Hematopoietic multipotent progenitor cell treated with erythropoietin and hydrocortisone succinate and interleukin-3 and kit ligand, for 17 days (in vitro differentiated cells): ENCODE measurements at regions not wholly inside any gene's neighbourhood (a gene's known extent, or its start where the extent isn't known, plus 50 kb on each side); places are given as distances from the start of the nearest gene placed in this dataset.

Source experiments
- DNase-seq: peaks from one replicate; pipeline ENCODE4 v3.0.0-alpha.2; 2015; ENCODE audit warnings: low spot score

DNA sequence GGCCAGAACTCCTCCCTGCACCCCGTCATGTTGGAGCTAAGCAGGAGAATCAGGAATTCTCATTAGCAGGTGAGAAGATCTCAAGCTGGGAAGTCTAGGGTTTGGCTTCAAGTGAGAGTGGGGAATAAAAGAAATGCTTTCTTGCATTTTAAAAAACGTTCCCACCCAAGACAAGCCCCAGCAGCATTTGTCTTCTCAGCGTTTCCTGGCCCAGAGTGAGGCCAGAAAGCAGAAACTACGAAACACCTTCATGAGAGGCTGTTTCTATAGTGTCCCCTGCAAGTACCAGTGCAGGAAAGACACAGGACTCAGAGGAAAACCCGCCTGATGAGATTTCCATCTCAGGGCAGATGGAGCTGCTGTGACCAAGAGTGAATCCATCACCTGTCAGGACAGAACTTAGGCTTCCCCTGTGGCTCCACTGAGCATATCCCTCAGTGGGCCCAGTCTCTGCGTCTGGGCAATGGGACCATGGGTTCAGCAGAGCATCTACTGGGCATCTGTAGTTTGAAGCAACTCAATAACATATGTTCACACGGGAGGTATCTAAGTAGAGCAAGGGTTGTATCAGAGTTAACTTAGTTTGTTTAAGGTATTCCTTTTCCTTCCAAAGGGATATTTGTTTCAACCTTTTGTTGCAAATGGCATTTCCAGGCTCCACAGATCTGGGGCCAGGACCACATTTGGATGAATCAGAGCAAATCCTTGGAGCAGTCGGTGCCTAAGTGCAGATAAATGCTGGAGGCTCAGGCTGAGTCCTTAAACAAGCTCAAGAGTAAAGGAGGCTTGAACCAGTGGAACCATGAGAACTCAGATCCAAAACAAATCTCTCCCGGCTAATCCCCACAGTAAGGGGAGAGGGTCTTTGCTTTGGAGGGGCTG, 548.3 kb downstream of the MIAT start:
- DNase-seq, result no peak

DNA sequence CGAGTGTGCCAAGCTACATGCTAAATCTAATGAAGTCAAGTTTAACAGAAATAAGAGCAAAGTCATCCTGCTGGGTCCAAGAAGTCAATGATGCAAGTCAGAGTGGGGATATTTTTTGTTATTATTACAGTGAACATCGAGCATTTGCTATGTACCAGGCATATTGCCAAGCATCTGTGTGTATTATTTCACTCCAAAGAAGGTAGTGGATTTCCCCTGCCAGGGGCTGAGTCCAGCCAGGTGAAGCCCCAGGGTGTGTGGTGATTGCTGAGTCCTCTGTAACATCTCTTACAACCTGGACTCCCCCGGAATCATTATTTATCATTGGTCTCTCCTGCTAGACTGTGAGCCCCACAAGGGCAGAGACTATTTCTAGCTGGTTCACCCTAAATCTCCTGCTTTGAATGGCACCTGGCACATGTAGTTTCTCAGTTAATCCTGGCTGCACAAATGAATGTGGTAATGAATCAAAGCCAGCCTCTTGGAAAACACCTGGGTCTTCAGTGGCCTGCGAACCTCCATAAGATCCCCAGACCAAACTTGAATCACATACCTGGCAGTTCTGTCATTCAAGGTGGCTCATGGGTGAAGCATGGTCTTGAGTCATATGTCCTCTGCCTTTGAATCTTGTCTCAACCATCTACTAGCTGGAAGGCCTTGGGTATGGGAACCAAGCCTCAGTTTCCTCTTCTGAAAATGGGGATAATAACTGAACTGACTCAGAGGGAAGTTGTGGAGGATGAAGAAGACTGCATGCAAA, 549.2 kb downstream of the MIAT start:
- DNase-seq, result no peak

DNA sequence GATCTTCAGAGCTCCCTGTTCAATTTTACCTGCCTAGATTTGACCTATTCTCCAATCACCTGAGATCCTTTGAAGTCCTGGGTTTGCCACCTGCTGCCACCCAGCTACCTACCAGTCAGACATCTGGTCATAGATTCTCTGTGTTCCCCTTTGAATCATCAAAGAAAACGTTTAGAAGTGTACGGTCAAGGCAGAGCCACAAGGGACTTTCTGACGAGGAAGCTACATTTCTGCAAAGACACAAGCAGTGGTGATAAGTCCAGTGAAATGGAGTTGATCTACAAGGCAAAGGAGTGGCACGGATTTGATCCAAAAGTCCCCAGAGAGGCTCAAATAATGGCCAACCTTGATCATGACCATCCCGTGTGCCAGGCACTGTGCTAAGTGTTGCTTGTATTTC, 549.9 kb downstream of the MIAT start:
- DNase-seq, result no peak

DNA sequence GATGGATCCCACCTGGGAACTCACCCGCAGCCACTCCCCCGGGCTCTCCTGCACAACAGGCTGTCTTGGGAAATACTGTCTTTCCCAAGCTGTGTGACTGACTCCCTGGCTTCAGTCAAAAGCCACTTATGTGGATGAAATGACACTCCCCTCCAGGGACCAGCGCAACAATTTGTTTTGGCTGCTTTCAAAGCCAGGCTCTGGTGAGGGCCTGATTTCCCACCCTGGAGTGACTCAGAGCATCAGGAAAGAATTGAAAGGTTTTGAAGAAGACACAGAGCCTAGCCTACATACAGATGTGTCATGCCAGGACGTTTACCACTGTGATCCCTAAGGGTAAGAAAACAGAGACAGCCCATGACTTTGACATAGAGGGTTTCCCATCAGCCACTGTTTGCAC, 550.5 kb downstream of the MIAT start:
- DNase-seq, result no peak

DNA sequence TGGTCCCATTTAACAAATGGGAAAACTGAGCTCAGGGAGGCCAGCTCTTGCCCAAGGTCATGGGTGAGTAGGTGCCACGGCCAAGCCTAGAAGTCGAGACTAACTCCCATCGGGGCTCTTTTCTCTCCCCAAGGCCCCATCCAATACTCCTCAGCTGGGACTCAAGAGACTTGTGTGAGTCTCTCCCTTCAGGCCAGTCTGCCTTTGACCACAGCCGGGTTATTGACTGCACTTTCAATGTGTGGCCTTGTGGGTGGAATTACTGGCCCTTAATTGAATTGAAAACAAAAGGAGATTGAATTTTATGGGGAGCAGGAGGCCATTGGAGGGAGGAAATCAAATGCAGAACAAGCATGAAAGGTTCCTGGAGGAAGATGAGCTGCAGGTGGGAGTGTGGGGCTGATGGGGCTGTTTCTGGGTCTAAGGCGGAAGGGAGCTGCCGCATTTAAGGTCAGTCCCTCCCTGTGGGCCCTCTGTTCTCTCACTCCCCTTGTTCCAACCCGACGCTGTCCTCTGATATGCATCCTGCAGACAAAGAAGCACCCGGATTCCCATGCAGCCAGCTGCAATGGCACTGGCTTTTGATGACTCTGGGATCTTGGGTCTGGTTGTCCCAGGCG, 552.8 kb downstream of the MIAT start:
- no peak for DNase-seq

DNA sequence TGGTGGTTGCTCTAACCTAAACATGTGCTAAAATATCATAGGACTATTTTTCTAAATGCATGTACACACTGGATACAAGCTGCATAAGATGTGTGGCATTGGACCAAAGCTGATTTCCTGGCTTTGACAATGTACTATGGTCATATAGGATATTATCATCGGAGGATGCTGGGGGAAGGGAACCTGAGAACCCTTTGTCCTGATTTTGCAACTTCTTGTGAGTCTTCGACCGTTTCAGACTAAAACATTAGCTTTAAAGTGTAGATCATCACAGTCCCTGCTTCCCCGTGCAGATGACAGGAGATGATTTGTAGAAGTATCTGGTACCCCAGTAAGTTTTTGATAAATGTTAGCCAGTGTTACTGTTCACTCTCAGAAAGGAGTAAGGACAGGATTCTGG, 554.7 kb downstream of the MIAT start:
- DNase-seq, result no peak

DNA sequence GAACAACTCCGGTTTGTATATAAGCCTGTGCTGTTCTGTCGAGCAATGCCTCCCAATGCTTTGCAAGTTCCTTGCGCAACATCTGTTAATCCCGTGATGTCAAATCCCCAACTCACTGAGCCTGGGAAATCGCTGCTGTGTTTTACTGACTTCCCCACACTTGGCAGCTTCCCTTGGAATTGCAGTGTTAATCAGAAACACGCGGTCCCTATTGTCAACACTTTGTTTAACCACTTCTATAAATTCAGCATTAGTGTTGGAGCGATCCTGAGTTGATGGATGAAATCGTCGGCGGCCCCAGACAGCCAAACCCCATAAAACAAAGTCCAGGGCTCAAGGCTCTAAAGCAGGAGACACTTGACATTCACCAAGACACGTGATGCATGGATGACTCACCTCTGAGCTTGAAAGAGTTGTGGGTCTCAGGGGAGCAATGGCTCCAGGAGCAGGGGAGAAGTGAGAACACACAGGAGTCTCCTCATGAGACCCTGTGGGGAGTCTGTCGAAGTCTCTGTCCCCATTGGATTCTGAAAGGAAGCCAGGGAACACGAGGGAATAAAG, 555.3 kb downstream of the MIAT start:
- DNase-seq, result no peak

DNA sequence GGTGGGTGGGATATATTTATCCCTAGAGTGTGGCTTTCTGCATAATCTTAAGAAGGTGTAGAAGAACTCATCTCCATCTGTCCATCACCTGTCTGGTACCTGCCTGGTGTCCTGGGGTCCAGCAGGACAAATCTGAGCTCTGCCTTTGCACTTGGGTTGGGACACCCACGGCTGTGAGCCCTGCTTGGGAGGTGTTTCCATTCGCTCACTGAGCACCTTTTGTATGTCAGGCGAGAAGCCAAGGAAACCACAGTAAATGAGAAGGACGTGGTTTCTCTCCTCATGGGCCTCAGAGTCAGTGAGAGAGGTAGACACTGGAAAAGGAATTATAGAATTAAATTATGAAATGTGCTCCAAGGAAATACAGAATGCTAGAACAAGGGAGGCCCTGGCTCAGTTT, 555.9 kb downstream of the MIAT start:
- no peak for DNase-seq

DNA sequence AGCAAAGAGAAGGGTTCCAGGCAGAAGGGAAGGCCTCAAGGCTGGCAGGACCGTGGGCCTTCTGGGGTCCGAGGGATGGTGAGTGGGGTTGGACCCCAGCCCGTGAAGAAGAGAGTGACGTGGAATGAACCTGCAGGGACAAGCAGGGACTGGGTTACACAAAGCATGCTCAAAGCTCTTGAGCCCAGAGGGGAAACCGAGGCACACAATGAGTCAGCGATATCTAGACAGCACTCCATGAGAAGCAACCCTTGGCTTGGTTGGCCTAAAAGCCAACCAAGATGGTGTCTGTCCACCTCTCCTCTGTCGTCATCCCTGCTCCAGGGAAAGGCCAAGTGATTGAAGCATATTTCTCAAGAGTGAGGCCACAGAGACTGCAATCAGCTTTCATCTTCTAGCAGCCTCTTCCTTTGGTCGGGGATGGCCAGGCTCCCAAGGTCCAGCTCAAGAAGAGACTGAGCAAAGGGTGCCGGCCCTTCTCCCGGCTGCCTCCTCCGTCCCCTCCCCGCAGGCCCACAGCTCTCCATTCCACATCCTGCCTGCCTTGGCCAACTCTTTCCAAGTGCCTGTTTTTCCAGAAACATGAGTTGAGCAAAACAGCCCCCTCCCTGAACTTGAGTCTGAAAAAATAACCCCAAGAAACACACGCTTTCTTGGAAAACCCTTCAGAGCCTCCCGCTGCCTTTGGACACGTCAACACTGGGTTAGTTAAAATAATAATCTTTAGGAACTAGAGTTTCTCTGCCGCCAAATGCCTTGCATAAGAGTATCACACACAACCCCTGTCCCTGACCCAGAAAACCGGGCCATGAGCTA, 556.6 kb downstream of the MIAT start:
- no peak for DNase-seq

DNA sequence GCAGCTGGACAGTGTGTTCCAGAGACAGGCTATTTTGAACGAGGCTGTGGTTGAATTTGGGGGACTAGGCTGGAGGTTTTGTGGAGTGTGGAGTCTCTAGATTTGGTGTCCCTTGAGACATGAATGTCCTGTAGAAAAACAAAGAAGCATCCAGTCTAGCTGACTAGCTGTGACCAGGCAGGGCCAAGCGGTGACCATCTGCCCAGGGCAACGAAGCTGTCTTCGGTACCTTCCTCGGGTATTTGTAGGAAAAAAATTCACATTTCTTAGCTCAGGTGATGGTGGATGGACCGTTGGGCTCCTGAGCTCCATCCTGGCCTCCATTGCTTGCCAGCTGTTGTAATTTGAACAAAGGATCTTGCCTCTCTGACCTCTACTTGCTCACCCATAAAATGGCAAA, 557.3 kb downstream of the MIAT start:
- DNase-seq, result no peak

DNA sequence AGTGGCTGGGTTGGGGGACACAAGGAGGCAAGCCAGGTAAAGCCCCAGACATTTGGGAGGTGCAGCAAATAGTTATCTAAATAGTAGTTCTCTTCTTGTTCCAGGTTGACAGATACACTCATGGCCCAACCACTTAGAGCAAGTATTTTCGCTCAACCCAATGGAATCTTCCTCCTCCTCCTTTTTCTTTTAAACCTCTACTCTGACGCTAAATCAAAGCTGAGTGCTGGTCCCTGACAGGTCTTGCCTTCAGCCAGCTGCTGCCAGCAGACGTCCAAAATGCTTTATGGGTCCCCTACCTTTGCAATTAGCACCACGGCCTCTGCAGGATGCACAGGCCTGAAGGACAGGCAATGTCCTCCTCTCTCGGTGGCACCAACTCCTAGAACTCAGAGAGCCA, 558.5 kb downstream of the MIAT start:
- DNase-seq, result no peak

DNA sequence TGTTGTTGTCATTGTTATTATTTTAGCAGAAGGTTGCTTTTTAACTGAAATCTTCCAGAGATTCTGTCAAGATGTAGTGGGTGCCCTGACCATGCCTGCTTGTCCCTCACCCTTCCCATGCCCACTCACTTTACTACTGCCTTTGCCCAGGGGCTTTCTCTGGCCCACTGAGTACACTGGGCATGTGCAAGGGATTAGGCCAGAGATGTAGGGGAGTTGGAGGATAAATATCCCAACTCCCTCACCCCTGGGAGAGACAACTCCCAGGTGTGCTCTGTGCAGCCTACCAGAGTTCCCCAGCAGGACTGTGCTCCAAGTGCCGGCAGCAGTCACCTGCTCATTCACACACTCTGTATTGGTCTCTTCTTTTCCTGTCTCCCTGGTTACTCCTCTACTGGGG, 559.1 kb downstream of the MIAT start:
- DNase-seq, result no peak

DNA sequence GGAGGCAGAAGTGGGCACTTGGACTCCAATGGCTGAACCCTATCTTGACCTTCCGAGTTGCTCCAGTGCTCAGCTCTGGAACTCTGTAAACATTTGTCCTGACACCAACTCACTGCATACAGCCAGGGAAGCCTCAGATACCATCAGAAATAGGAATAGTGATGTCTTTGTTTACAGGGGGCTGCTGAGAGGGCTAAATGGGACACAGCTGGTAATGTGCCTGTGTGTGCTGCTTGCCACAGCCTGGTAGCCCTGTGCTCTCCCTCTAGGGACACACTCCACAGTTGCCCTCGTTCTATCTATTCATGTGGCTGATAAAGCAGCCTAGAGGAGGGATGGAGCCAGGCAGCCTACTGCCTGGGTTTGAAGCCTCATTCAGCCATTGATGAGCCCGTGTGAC, 559.8 kb downstream of the MIAT start:
- no peak for DNase-seq

DNA sequence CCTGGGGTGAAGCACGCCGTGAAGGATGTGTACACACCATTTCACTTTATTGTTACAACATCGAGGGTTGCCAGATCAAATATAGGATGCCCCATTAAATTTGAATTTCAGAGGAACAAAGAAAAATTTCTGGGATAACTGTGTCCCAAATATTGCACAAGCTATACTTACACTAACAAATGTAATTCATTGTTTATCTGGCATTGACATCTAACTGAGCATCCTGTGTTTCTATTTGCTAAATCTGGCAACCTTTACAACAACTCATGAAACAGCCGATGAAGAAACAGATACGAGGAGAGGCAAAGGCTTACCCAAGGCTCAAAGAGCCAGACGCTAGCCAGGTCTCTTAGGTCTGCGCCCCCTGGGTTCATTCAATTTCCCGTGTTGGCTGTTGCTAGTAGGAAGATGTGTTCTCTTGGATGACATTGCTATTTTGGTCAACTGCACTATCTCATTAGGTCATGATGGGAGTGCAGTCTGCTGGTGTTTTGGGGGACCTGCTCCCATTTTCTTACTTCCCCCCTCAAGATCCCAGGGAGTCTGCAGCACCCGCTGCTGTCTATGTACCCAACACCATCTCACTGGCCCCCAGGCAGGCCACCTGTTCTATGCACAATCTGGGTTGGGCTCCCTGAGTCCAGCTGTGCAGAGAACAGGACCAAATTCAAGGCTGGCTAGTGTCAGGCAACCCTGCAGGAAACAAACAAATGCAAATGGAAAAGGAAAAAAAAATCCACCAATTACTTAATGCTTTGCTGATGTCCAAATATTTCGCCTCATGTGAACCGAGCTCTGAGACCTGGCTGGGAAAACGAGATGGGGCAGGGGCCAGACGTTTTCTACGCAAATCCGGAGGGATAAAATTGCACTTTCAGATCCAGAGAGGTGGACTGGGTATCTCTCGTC, 560.9 kb downstream of the MIAT start:
- no peak for DNase-seq

DNA sequence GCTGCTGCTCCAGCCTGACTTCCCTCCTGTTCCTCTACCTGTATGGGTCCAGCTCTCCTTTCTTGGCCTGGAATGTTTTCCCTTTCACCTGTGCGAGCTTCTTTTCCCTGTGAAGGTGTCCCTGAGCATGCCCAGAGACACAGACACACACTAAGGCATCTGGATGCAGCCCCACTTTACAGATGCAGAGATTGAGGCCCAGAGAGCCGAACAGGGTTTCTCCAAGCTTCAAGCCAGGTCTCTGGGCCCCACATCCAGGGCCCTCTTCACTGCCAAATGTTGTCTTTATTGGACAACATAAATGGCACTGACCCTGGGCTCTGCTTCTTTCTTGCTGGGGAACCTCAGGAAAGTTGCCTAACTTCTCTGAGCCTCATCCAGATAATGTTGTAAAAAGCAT, 561.6 kb downstream of the MIAT start:
- no peak for DNase-seq

DNA sequence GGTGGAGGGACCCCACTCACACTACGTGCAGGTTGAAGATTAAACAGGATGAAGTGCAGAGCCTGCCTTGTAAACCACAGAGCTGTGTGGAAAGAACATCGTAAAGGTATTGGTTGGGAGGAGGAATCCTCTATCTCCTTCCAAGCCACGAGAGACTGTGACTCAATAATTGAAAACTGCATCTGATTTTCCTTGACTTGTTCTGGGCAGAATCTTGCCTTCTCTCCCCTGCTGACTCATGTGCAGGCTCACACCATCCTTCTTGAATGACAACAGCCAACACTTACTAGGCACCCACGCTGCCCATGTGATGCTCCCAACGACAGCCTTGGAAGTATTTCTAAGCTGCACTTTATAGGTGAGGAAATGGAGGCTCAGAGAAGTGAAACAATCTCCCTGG, 563.0 kb downstream of the MIAT start:
- no peak for DNase-seq

DNA sequence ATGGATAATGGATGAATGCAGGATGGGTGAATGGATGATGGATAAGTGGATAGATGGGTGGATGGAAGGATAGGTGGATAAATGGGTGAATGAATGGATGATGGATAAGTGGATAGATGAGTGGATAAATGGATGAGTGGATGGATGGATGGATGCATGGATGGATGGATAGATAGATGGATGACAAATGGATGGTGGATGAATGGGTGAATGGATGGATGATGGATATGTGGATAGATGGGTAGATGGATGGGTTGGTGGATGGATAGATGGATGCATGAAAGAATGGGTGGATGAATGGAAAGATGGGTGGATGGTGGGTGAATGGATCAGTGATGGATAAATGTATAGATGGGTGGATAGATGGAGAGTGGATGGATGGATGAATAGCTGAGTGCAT, 564.8 kb downstream of the MIAT start:
- DNase-seq, result no peak

DNA sequence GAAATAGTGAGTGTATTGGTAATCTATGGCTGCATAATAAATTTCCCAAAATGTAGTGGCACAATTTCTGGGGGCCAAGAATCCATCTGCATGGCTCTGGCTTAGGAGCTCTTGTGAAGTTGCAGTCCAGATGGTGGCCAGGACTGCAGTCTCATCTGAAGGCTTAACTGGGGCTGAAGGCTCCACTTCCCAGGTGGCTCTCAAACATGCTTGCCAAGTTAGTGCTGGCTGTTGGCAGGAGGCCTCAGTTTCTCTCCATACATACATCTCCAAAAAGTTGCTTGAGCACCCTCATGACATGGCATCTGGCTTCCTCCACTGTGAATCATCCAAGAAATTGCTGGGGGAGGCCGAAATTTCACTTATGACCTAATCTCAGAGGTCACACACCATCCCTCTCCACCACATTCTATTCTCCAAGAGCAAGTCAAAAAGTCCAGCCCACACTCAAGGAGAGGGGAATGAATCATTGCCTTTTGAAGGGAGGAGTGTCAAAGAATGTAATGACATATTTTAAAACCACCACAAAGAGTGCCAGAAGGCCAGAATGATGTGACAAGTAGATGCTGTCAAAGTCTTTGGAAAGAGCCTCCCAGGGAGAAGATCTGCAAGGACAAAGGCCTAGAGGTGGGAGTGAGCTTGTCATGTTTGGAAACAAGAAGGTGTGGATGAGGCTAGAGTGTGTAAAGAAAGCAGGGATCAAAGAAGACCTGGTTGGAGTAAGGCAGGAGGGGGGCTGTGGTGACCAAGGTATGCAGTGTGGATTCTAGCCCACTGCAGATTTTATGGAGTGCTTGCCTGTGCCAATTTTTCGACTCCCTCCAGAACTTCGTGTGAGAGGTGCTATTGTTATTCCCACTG, 566.2 kb downstream of the MIAT start:
- no peak for DNase-seq

DNA sequence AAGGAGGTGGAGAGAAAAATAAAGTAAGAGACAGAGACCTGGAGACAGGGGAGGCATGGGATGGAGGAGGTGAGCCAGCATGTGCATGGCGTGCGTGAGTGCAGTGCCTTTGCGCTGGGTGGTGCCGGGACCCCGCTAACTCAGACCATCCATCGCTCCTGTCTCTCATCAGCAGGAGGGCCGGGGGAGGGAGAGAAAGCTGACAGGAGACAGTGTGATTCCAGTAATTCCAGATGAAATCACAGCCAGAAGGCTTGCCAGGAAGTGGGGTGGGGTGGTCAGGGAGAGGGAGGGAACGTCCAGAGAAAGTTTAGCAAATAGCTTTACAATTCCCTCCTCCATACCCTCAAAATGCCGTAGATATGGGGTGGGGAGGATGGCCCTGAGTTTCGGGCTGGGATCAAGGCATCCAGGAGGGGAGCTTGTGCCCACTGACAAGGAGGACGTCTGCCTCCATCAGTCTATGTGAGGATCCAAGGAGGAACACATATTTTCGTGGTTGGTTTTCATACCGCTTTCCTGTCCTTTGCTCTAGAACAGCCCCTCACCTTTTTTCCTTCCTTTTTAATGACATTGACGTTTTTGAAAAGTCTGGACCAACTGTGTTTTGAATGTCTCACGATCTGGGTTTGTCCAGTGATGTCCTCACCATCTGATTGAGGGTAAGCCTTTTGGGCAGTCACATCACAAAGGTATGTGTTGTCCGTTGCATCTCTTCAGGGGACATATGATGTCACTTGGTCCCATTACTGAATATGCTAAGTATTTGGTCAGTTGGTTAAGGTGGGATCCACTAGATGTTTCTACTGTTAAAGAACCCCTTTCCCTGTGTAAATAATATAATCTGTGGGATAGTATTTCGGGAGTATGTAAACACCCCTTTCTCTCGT, 567.3 kb downstream of the MIAT start:
- no peak for DNase-seq
